Activated naive CD8-positive, alpha-beta T cell treated with anti-CD3 and anti-CD28 coated beads, Interleukin-2, amount 50 U/mL, for 24 hours (primary cell): ENCODE measurements at regions not wholly inside any gene's neighbourhood (a gene's known extent, or its start where the extent isn't known, plus 50 kb on each side); places are given as distances from the start of the nearest gene placed in this dataset.

Experiments used
- ATAC-seq: fragments of 150-1000 bp; cut with Tn5 transposase; one replicate; pipeline ENCODE4 v1.10.0; 2021
- DNase-seq: peaks from one replicate; pipeline ENCODE4 v3.0.0; 2021
- H3K27ac Mint-ChIP-seq: one replicate; pipeline ENCODE4 v1.8.0; 2021; ENCODE audit warnings: mild to moderate bottlenecking, mixed read lengths
- H3K27me3 Mint-ChIP-seq: one replicate; pipeline ENCODE4 v1.8.0; 2021; ENCODE audit warnings: mixed read lengths
- H3K36me3 Mint-ChIP-seq: one replicate; pipeline ENCODE4 v1.8.0; 2021; ENCODE audit warnings: low read depth, mixed read lengths
- H3K4me1 Mint-ChIP-seq: one replicate; pipeline ENCODE4 v1.8.0; 2021; ENCODE audit warnings: mixed read lengths
- H3K4me3 Mint-ChIP-seq: one replicate; pipeline ENCODE4 v1.8.0; 2021; ENCODE audit warnings: mild to moderate bottlenecking, moderate library complexity, mixed read lengths
- H3K9me3 Mint-ChIP-seq: one replicate; pipeline ENCODE4 v1.8.0; 2021; ENCODE audit warnings: mixed read lengths

- Mint-ChIP-seq H3K9me3 (peaks cover 21% of the 10 kb centered on the region), H3K4me1 (no peaks in the 10 kb centered on the region), H3K36me3 (no peaks in the 10 kb centered on the region), H3K27ac (no peak overlapping the region), H3K4me3 (no peak overlapping the region), H3K27me3 (peaks cover 2% of the 10 kb centered on the region)
- DNase-seq (no peak), ATAC-seq (no peak)
Observed at GRCh38 chr7:70846208-70846607, 285.7 kb upstream of the GALNT17 start.

DNA sequence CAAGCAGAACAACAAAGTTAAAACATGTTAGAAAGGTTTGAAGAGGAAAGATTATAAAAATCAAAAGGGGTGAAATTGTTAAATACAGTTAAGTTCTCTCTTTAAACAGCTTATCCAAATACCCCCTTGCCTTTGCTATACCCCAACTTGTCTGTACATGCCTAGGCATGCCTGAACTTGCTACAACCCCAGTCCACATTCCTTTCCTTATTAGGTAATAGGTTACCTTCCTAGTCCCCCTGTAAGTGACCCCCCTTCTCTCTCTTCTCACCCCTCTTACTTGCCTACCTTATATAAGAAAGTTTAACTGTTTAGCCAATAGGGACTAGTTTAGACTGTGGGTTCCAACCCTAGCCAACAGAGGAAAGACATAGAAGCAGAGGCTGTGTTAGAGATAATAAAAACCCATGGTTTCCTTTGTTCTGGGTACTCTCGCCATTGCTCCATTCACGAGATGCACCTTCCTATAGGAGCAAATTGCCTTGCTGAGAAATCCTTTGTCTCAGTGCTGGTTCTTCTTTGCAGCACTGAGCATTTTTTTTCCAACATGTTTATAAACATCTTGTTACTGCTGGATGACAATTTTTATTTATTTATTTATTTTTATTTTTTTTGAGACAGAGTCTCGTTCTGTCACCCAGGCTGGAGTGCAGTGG, 282.2 kb upstream of the GALNT17 start:
- no peak overlapping the region for H3K4me3 Mint-ChIP-seq
- ATAC-seq: no peak
- H3K27me3 Mint-ChIP-seq: peaks cover 2% of the 10 kb centered on the region
- H3K9me3 Mint-ChIP-seq: peaks cover 5% of the 10 kb centered on the region
- H3K36me3 Mint-ChIP-seq: no peaks in the 10 kb centered on the region
- DNase-seq: no peak
- no peak overlapping the region for H3K27ac Mint-ChIP-seq
- H3K4me1 Mint-ChIP-seq: no peaks in the 10 kb centered on the region

- ATAC-seq (no peak), DNase-seq (no peak)
- no peak overlapping the region for H3K27ac Mint-ChIP-seq
- H3K4me3 Mint-ChIP-seq: no peak overlapping the region
- no peaks in the 10 kb centered on the region for H3K4me1 Mint-ChIP-seq
- H3K27me3 Mint-ChIP-seq: no peaks in the 10 kb centered on the region
- H3K9me3 Mint-ChIP-seq: no peaks in the 10 kb centered on the region
- H3K36me3 Mint-ChIP-seq: no peaks in the 10 kb centered on the region
Observed at GRCh38 chr7:70855373-70855772, 276.6 kb upstream of the GALNT17 start.

DNA sequence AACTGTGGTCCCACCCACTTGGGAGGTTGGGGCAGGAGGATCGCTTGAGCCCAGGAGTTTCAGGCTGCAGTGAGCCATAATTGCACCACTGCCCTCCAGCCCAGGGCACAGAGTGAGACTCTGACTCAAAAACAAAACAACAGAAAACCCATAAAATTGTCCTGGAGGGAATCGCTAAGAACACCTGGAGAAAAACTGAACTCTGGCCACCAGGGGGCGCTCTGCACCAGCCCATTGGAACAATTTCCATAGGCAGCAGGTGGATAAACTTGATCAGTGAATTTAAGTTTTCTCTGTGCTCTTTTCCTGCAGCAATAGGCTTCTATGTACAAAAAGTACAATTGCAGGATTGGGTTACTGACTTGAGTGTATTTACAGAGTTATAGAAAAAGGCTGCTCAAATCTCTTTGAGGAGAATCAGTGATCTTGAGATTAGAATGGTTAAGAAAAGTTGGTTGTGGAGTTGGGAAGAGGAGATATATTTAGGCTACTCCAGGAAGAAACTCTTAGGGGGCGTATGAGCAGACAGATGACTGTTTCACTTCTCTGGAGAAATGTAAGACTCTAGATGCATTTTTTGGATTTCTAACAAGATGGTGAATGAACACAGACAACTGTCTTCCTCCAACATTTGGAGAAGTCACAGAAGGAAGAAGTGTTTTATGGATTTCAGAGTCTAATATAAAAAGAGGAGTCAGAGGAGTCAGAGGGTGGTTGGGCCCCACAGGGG, 274.9 kb upstream of the GALNT17 start:
- Mint-ChIP-seq H3K27ac (no peak overlapping the region), H3K4me1 (no peaks in the 10 kb centered on the region), H3K27me3 (no peaks in the 10 kb centered on the region), H3K9me3 (peaks cover 3% of the 10 kb centered on the region), H3K36me3 (no peaks in the 10 kb centered on the region), H3K4me3 (no peak overlapping the region)
- DNase-seq: peak; percentile 70
- ATAC-seq: no peak

DNA sequence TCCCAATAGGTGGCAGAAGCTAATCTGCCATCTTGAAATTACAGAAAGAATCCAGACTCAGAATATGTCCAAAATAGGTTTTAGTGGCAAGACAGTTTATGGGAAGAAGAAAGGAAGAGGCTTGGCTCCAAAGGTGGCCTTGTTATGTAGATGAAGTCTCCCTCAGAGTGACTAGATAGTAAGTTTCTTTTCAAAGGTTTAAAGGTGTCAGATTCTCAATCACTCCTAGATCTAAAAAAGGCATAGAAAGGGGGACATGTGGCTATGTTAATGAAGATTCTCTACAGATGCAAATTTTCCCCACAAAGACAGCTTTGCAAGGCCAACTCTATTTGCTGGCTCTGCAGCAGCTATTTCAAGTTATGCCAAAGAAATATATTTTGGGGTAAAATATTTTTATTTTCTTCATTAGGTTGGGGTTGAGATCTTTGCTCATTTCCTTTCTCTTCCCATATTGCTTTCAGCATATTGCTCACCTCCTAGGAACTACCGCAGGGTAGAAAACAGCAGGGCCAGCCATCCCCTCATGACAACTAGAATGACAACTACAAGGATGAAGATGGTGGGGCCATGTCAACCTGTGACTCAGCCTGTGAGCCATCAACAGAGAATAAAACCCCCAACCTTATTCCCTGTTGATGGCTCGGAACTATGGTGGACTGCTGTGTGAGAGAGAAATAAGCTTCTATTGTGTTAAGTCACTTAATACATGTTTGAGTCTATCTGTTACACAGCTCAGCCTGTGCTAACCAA, 274.0 kb upstream of the GALNT17 start:
- Mint-ChIP-seq H3K27ac (no peak overlapping the region), H3K9me3 (peaks cover 4% of the 10 kb centered on the region), H3K4me3 (no peak overlapping the region), H3K36me3 (no peaks in the 10 kb centered on the region), H3K27me3 (no peaks in the 10 kb centered on the region), H3K4me1 (no peaks in the 10 kb centered on the region)
- ATAC-seq: no peak
- no peak for DNase-seq

DNA sequence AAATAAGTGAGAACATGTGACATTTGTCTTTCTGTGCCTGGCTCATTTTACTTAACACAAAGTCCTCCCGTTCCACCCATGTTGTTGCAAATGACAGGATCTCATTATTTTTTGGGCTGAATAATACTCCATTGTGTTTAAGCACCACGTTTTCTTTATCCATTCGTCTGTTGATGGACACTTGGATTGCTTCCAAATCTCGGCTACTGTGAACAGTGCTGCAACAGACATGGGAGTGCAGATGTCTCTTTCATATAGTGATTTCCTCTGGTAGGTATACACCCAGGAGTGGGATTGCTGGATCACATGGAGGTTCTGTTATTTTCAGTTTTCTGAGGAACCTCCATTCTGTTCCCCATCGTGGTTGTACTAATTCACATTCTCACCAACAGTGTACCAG, 264.4 kb upstream of the GALNT17 start:
- H3K27ac Mint-ChIP-seq: no peak overlapping the region
- H3K9me3 Mint-ChIP-seq: peaks cover 6% of the 10 kb centered on the region
- DNase-seq: no peak
- H3K27me3 Mint-ChIP-seq: no peaks in the 10 kb centered on the region
- H3K36me3 Mint-ChIP-seq: no peaks in the 10 kb centered on the region
- ATAC-seq: no peak
- H3K4me1 Mint-ChIP-seq: no peaks in the 10 kb centered on the region
- no peak overlapping the region for H3K4me3 Mint-ChIP-seq

DNA sequence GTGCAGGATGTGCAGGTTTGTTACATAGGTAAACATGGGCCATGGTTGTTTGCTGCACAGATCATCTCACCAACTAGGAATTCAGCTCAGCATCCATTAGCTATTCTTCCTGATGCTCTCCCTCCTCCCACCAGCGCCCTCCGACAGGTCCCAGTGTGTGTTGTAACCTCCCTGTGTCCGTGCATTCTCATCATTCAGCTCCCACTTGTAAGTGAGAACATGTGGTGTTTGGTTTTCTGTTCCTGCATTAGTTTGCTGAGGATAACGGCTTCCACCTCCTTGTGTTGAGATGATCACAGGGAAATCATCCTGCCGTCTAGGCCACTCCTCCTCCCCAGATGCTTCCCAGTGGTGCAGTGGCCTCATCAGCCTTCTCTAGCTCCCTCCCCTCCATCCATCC, 261.6 kb upstream of the GALNT17 start:
- H3K27me3 Mint-ChIP-seq: no peaks in the 10 kb centered on the region
- DNase-seq (no peak), ATAC-seq (no peak)
- no peaks in the 10 kb centered on the region for H3K4me1 Mint-ChIP-seq
- no peak overlapping the region for H3K4me3 Mint-ChIP-seq
- H3K9me3 Mint-ChIP-seq: peaks cover 4% of the 10 kb centered on the region
- H3K27ac Mint-ChIP-seq: no peak overlapping the region
- no peaks in the 10 kb centered on the region for H3K36me3 Mint-ChIP-seq

GRCh38 chr7:70872188-70872587, 259.8 kb upstream of the GALNT17 start:
- Mint-ChIP-seq H3K36me3 (no peaks in the 10 kb centered on the region), H3K27ac (no peak overlapping the region), H3K27me3 (no peaks in the 10 kb centered on the region), H3K4me1 (no peaks in the 10 kb centered on the region), H3K4me3 (no peak overlapping the region), H3K9me3 (peaks cover 14% of the 10 kb centered on the region)
- ATAC-seq (no peak), DNase-seq (no peak)

DNA sequence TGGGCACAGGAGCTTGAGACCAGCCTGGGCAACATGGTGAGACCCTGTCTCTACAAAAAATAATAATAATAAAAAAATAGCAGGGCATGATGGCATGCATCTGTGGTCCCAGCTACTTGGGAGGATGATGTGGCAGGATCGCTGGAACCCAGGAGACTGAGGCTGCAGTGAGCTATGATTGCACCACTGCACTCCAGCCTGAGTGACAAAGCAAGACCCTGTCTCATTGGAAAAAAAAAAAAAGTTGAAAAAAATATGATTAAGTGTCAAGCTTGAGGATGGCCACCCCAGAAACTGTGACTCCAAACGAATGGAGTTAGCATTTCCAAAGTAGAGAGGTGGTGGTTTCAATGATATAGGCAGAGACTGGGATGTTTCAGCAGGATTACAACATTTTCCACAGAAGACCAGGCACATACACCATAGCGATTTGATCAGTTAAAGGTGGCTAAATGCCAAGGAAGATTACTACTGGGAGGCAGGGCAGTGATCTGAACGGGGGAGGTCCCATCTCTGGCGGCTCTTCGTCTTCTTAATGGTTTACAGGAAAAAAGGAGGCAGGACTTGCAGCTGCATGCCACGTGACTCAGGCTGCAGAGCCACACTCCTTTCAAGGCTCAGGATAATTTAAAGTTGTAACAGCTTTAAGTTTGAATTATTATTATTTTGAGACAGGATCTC, 250.6 kb upstream of the GALNT17 start:
- no peak overlapping the region for H3K27ac Mint-ChIP-seq
- DNase-seq (no peak), ATAC-seq (no peak)
- H3K36me3 Mint-ChIP-seq: no peaks in the 10 kb centered on the region
- no peaks in the 10 kb centered on the region for H3K4me1 Mint-ChIP-seq
- no peaks in the 10 kb centered on the region for H3K27me3 Mint-ChIP-seq
- no peak overlapping the region for H3K4me3 Mint-ChIP-seq
- peaks cover 45% of the 10 kb centered on the region for H3K9me3 Mint-ChIP-seq

- DNase-seq (no peak), ATAC-seq (no peak)
- no peaks in the 10 kb centered on the region for H3K4me1 Mint-ChIP-seq
- peaks cover 33% of the 10 kb centered on the region for H3K9me3 Mint-ChIP-seq
- no peak overlapping the region for H3K4me3 Mint-ChIP-seq
- no peaks in the 10 kb centered on the region for H3K36me3 Mint-ChIP-seq
- no peaks in the 10 kb centered on the region for H3K27me3 Mint-ChIP-seq
- no peak overlapping the region for H3K27ac Mint-ChIP-seq
Observed at GRCh38 chr7:70883750-70884439, 248.0 kb upstream of the GALNT17 start.

DNA sequence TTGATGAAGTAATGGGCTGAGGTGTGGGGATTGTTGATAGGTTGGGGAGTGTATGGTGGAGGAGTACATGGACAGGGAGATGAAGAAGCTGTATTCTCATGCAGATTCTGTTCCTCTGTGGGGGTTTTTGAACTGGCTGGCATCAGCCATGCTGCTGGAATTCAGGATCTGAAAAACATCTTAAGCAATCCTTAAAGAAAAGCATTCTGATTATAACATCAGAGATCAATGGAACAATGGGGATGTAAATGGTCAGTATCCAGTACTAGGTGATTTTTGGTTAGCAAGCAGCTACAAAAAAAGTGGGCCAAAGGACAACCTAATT, 247.5 kb upstream of the GALNT17 start:
- Mint-ChIP-seq H3K27ac (no peak overlapping the region), H3K27me3 (no peaks in the 10 kb centered on the region), H3K4me1 (no peaks in the 10 kb centered on the region), H3K36me3 (no peaks in the 10 kb centered on the region), H3K4me3 (no peak overlapping the region), H3K9me3 (peaks cover 28% of the 10 kb centered on the region)
- DNase-seq (no peak), ATAC-seq (no peak)

DNA sequence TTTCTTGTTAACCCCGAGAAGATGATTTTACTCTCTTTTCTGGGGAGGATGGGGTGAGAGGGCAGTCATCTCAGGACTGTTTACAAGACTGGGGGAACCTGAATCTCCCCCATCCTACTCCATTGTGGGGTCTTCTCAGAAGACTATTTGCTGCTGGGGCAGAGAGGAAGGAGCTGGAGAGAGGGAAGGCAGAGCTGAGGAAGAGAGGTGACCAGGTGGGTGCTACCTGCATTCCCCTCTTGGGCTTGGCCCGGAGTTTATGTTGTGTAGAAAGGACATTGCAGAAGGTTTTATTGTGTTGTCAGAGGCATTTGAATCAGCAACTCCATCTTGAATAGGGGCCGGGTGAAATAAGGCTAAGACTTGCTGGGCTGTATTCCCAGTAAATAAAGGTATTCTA, 247.1 kb upstream of the GALNT17 start:
- Mint-ChIP-seq H3K36me3 (no peaks in the 10 kb centered on the region), H3K27me3 (no peaks in the 10 kb centered on the region), H3K27ac (no peak overlapping the region), H3K9me3 (peaks cover 26% of the 10 kb centered on the region), H3K4me3 (no peak overlapping the region), H3K4me1 (no peaks in the 10 kb centered on the region)
- ATAC-seq (no peak), DNase-seq (no peak)

DNA sequence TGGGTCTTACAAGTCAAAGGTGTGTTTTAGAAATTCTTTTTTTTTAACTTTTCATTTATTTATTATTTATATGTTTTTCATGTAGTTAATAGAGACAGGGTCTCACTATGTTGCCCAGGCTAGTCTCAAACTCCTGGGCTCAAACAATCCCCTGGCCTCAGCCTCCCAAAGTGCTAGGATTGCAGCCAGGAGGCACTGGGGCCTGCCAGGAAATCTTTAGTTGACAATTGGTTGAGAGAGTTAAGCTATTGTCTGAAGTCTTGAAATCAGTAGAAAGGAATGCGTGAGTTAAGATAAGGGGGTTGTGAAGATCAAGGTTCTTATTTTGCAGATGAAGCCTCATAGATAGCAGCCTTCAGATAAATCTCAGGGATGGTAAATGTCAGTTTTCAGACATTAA, 245.4 kb upstream of the GALNT17 start:
- no peak overlapping the region for H3K27ac Mint-ChIP-seq
- H3K4me3 Mint-ChIP-seq: no peak overlapping the region
- H3K27me3 Mint-ChIP-seq: no peaks in the 10 kb centered on the region
- ATAC-seq: no peak
- peaks cover 22% of the 10 kb centered on the region for H3K9me3 Mint-ChIP-seq
- DNase-seq: no peak
- H3K36me3 Mint-ChIP-seq: no peaks in the 10 kb centered on the region
- H3K4me1 Mint-ChIP-seq: no peaks in the 10 kb centered on the region

DNA sequence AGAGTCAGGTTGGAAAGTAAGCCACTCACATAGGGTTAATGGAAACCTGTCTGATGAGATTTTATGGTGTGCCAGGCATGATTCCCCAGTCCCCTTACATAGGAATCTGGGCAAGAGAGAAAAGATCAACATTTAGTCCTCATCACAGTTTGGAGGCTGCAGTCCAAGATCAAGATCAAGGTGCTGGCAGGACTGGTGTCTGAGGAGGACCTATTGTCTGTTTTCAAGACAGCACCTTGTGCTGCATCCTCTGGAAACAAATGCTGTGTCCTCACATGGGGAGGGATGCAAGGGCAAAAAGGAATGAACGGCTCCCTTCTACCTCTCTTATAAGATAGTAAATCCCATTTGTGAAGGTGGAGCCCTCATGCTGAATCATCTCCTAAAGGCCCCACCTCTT, 244.8 kb upstream of the GALNT17 start:
- no peaks in the 10 kb centered on the region for H3K27me3 Mint-ChIP-seq
- H3K36me3 Mint-ChIP-seq: no peaks in the 10 kb centered on the region
- no peak overlapping the region for H3K27ac Mint-ChIP-seq
- DNase-seq (no peak), ATAC-seq (no peak)
- peaks cover 21% of the 10 kb centered on the region for H3K9me3 Mint-ChIP-seq
- no peaks in the 10 kb centered on the region for H3K4me1 Mint-ChIP-seq
- H3K4me3 Mint-ChIP-seq: no peak overlapping the region
